Panc1 (cell line): ENCODE measurements at regions not wholly inside any gene's neighbourhood (a gene's known extent, or its start where the extent isn't known, plus 50 kb on each side); places are given as distances from the start of the nearest gene placed in this dataset.
A peak's percentile ranks its signal among the peaks of the same experiment; 100 is the strongest.

ENCODE experiments used
- ATAC-seq: fragments of 200-7000 bp; cut with Tn5 transposase; 2 replicates; pipeline ENCODE4 v1.9.1; 2020; ENCODE audit warnings: mild to moderate bottlenecking, moderate library complexity
- BruUV-seq: library from RNA; stranded (reverse); fragments of 400-500 nt; replicated peaks from 2 replicates; lab custom pipeline; 2021; lab: Mats Ljungman, UMichigan
- CTCF ChIA-PET: fragments of 300-600 bp; sonication (Branson Sonifier 250); formaldehyde crosslinking; loops from one replicate; lab custom pipeline; 2022; ENCODE audit warnings: antibody characterized with exemption; lab: Charles Lee
- POLR2A ChIA-PET: fragments of 300-600 bp; sonication (Branson Sonifier 250); formaldehyde crosslinking; loops from one replicate; lab custom pipeline; 2022; ENCODE audit warnings: antibody characterized with exemption; lab: Charles Lee
- DNase-seq: peaks from one replicate; pipeline ENCODE4 v3.0.0-alpha.2; 2010; ENCODE audit warnings: low read depth, low spot score
- H3K27ac ChIP-seq: 2 replicates; pipeline ENCODE4 v1.5.1; 2011; ENCODE audit warnings: mild to moderate bottlenecking, low read length, inconsistent platforms
- H3K27me3 ChIP-seq: fragments of 200-500 bp; sonication (Bioruptor generic); 2 replicates; pipeline ENCODE4 v1.6.0; 2014; ENCODE audit warnings: low read length, inconsistent platforms; ENCODE audit not compliant: control insufficient read depth, insufficient read depth
- H3K36me3 ChIP-seq: fragments of 200-500 bp; sonication (Bioruptor generic); 2 replicates; pipeline ENCODE4 v1.5.1; 2014; ENCODE audit warnings: inconsistent platforms, mild to moderate bottlenecking, low read length, moderate library complexity; ENCODE audit not compliant: control insufficient read depth, insufficient read depth
- H3K4me1 ChIP-seq: 2 replicates; pipeline ENCODE4 v1.5.1; 2011; ENCODE audit warnings: inconsistent platforms, mild to moderate bottlenecking, low read length, moderate library complexity; ENCODE audit not compliant: control insufficient read depth, insufficient read depth
- H3K4me3 ChIP-seq, 2 experiments: 2 replicates each; pipeline ENCODE4 v1.5.1; 2011 to 2012; ENCODE audit warnings: low read depth in 2 of 2, low read length in 2 of 2, mild to moderate bottlenecking in 2 of 2, inconsistent platforms in 1 of 2, moderate library complexity in 1 of 2
- H3K9me3 ChIP-seq: fragments of 200-500 bp; sonication (Bioruptor generic); 2 replicates; pipeline ENCODE4 v1.5.1; 2014; ENCODE audit warnings: low read depth, mild to moderate bottlenecking, inconsistent platforms, low read length, moderate library complexity; ENCODE audit not compliant: control insufficient read depth, insufficient read depth
- CTCF ChIP-seq: fragments of 450-650 bp; IDR thresholded peaks from 2 replicates; pipeline ENCODE4 v1.5.1; 2017; ENCODE audit warnings: mild to moderate bottlenecking
- POLR2AphosphoS5 ChIP-seq: IDR thresholded peaks from 2 replicates; pipeline ENCODE4 v1.6.1; 2012; ENCODE audit warnings: mild to moderate bottlenecking, low read depth, low read length, moderate library complexity
- SIN3A ChIP-seq: IDR thresholded peaks from 2 replicates; pipeline ENCODE4 v1.6.1; 2012; ENCODE audit warnings: low read depth, mild to moderate bottlenecking, low read length, moderate library complexity, borderline replicate concordance; ENCODE audit not compliant: insufficient read depth
- TCF7L2 ChIP-seq: IDR thresholded peaks from 2 replicates; pipeline ENCODE4 v1.6.1; 2011; ENCODE audit warnings: mild to moderate bottlenecking, low read depth, low read length, inconsistent platforms
- in situ Hi-C: cut with HindIII; loops from 2 replicates; pipeline ENCODE4 v1.10.0; 2016; ENCODE audit warnings: low sequenced_read_pairs, low pct_unique_long_range_greater_than_20kb
- intact Hi-C: fragments of 100-400 bp; cut with micrococcal nuclease; formaldehyde crosslinking; loops from one replicate; pipeline ENCODE4 v1.10.0; 2022; ENCODE audit not compliant: unreplicated experiment
- TF ChIP-seq, protein P1 (sequence below), 2 experiments: IDR thresholded peaks; 2 replicates each; pipeline ENCODE4 v1.6.1; 2011 to 2012; ENCODE audit warnings: low read depth in 2 of 2, control low read depth in 1 of 2, low read length in 1 of 2, mild to moderate bottlenecking in 1 of 2, moderate library complexity in 1 of 2; ENCODE audit not compliant: insufficient read depth in 1 of 2

DNA sequence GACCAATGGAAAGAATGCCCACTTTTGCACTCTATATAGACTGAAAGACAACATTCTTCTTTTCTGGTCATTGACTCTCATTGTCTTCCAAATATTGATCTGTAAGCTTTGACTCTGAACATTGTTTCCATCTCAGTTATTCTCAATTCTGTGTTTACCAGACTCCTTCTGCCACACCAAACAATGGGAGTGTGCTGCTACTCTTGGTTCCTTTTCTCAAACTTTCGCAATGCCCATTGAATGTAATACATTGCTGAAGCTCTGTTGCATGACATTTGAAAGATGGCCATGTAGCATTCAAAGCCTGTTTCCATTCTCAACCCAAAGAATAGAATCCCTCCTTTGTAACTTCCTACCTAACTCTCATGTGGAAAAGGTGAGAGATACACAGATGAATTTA is 136.2 kb downstream of the BTC start:
- DNase-seq: no peak
- ATAC-seq: no peak
- H3K9me3 ChIP-seq: no peaks in the 10 kb centered on the region; the same call in 1 of the 2 replicates
- in situ Hi-C loops: no loop called here
- no TSS peak for BruUV-seq
- H3K4me3 ChIP-seq: no peak overlapping the region
- TF ChIP-seq POLR2AphosphoS5 (no peak), CTCF (no peak), TCF7L2 (no peak), SIN3A (no peak)
- TF ChIP-seq, protein P1, sequence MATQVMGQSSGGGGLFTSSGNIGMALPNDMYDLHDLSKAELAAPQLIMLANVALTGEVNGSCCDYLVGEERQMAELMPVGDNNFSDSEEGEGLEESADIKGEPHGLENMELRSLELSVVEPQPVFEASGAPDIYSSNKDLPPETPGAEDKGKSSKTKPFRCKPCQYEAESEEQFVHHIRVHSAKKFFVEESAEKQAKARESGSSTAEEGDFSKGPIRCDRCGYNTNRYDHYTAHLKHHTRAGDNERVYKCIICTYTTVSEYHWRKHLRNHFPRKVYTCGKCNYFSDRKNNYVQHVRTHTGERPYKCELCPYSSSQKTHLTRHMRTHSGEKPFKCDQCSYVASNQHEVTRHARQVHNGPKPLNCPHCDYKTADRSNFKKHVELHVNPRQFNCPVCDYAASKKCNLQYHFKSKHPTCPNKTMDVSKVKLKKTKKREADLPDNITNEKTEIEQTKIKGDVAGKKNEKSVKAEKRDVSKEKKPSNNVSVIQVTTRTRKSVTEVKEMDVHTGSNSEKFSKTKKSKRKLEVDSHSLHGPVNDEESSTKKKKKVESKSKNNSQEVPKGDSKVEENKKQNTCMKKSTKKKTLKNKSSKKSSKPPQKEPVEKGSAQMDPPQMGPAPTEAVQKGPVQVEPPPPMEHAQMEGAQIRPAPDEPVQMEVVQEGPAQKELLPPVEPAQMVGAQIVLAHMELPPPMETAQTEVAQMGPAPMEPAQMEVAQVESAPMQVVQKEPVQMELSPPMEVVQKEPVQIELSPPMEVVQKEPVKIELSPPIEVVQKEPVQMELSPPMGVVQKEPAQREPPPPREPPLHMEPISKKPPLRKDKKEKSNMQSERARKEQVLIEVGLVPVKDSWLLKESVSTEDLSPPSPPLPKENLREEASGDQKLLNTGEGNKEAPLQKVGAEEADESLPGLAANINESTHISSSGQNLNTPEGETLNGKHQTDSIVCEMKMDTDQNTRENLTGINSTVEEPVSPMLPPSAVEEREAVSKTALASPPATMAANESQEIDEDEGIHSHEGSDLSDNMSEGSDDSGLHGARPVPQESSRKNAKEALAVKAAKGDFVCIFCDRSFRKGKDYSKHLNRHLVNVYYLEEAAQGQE (IDR thresholded peaks at IDR 0.05; ENCODE audit: insufficient read depth in 1 of 2, low read depth in 2 of 2, low read length in 1 of 2): no peak
- no peaks in the 10 kb centered on the region for H3K27me3 ChIP-seq
- intact Hi-C loops: no loop called here
- no peaks in the 10 kb centered on the region for H3K36me3 ChIP-seq
- H3K27ac ChIP-seq: no peak overlapping the region
- ChIA-PET POLR2A (no interaction called here), CTCF (no interaction called here)
- H3K4me1 ChIP-seq: no peaks in the 10 kb centered on the region; the same call in none of the 2 replicates

GRCh38 chr4:74659576-74660411 is 134.5 kb downstream of the BTC start:
- TF ChIP-seq TCF7L2 (no peak), SIN3A (no peak), CTCF (no peak), POLR2AphosphoS5 (peak; percentile 41; the same call in 1 of the 2 replicates)
- H3K36me3 ChIP-seq: no peaks in the 10 kb centered on the region
- peak; percentile 92 for ATAC-seq
- H3K9me3 ChIP-seq: no peaks in the 10 kb centered on the region; the same call in 1 of the 2 replicates
- H3K27ac ChIP-seq: 0 out of 2 replicates have a peak overlapping the region, but pooled peaks have one; percentile 39
- DNase-seq: peak; percentile 85
- POLR2A ChIA-PET: no interaction called here
- H3K4me3 ChIP-seq: no peak overlapping the region
- no TSS peak for BruUV-seq
- CTCF ChIA-PET: no interaction called here
- in situ Hi-C loops (no loop called here), intact Hi-C loops (no loop called here)
- no peaks in the 10 kb centered on the region; the same call in none of the 2 replicates for H3K4me1 ChIP-seq
- H3K27me3 ChIP-seq: no peaks in the 10 kb centered on the region
